NCI-H1092 (cell line): ENCODE measurements at regions not wholly inside any gene's neighbourhood (a gene's known extent, or its start where the extent isn't known, plus 50 kb on each side); places are given as distances from the start of the nearest gene placed in this dataset.

Experiments
- DNase-seq: peaks from one replicate; lab custom pipeline; 2025; lab: John Stamatoyannopoulos, UW

GRCh38 chr3:148023994-148024393, 614.8 kb downstream of the ZIC1 start:
- no peak for DNase-seq

DNA sequence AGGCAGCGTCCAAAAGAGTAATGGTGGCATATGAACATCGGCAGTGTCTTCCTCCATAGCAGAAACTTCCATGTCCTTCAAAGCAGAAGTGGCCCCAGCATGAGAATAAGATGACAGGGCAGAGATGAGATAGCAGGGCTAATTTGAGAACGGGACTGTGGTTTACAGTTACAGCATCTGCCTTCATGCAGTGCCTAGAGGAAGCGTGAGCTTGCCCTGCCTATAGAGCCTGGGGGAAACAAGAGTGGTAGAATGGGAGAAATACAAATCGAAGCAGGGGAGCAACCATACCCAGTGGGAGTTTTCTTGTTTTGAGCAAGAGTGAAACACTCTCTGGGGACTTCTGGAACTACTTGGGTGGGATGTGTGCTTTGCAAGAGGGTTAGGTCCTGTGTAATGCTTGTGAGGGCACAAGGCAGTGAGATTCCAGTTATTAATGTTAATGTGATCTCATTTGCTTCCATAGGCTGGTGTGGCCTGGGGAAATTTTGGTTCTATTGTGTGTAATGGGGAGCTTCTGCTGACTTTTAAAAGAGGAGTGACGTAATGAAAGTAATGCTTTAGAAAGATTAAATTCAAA, 616.9 kb downstream of the ZIC1 start:
- no peak for DNase-seq

DNA sequence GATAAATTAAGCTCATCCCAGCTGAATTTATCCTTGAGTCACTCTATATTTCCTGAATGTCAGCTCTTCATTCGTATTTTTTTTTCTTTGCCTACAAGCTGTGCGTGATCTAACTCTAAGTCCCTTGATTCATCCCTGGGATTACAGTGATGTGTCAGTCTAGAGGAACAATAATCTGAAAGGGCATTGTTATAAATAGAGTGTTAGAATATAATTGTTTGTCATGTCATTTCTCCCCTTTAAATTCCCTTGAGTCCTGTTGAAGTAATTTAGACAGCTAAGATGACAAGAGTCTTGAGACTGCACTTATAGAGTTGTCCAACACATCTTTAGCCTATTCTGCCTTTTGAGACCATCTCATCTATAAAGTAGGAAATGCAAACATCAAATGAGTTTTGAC, 621.8 kb downstream of the ZIC1 start:
- DNase-seq: no peak

DNA sequence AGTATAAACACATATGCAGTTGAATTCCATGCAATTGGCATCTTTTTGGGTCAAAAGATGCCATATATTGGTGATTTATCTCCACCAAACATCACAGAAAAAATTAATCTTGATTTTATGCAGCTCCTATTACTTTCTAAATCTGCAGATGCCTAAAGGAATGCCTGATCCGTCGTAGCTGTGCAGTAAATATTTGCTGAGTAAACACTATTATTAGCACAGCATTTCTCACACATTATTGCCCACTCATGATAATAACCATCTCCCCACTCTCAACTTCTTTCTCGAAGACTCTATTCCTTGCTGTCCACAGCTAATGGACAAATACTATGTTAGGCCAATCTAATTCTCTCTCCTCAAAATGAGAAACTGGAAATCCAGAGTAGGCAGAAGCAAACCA, 625.2 kb downstream of the ZIC1 start:
- DNase-seq: no peak

DNA sequence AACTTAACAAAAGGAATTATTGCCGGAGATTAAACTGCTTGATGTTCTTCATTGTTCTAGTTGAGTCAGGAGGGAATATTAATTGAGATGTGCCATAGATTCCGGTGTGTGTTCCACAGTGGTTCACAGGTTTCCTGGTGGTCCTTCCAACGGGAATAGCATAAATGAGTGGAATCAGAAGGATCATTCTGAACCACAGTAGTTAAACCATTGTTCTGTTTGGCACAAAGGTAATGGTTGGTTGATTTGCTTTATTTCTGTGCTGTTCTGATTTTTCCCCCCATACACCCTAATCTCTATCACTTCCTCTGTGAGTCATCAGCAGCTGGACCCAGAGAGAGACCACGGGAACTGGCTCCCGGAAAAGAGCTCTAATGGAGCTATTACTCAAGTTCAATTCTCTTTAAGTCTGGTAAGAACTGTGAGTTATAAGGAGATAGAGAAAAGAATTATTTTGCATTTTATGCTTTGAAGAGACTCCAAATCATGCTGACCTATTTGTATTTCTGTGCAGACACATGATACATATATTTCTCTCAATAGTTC, 627.2 kb downstream of the ZIC1 start:
- no peak for DNase-seq

DNA sequence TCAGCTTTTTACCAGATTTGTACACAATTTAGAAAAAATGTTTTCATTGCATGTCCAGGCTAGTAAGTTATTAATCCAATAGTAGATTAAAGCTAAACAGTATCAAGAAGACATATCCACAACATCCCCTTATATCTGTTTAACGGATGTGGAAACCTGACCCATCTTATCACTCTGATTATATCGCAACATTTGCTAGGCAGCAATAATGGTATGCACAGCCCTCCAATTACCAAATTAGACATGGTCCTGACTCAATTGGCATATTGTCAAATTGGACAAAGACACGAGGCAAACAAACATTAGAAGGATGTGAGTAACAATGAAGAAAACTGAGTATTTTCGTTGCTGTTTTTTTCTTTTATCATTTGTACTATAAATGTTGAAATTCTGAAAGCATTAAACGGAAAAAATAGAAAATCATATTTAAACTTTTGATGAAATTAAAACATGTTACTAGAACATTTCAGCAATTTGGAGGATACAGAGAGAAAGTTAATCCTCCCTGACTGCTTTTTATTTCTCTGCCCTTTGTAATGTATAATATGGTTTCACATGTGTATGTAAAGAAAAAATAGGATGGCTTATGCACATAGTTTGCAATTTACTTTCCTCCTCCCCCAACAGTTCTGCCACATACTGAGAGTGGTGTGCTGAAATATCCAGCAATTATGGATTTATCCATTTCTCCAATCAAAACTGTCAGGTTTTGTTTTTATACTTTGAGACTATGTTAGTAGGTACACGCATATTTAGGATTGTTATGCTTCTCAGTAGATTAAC, 633.7 kb downstream of the ZIC1 start:
- no peak for DNase-seq

GRCh38 chr3:148044151-148044550, 635.0 kb downstream of the ZIC1 start:
- DNase-seq: no peak

GRCh38 chr3:148054999-148055398, 642.7 kb upstream of the AGTR1 start:
- DNase-seq: no peak

DNA sequence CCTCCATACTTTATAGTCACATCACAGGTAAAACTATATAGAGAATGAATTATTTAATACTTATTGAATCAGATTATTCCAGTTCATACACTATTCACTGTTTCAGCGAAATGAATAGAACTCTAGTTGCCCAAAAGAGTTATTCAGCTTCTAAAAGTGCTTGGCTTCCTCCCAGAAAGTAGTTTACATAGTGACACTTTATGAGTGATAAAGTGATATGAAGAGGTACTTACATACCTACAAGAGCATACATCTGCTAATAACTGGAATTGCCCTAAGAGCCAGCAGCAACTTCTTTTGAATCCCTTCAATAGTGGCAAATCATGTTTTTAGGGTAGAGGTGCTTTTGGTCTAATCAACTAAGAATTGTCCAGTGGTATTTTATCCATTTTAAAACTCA, 635.1 kb upstream of the AGTR1 start:
- DNase-seq: no peak

DNA sequence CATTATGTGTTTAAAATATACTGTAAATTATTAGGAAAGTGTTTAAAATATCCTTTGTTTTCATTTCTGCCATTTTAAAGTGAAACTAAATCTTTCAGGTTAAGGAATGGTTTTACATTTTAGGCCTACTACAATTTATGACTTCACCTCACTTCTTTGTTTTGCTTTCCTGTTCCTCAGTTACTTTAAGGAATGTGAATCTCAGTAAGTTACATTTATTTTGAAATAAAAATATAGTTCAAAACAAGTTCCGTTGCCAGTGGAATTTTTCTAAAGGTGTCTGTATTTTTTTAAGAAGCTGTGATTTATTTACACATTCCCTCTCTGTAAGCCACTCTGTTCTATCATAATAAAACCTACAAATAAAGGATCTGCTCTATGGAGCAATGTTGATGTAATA, 630.9 kb upstream of the AGTR1 start:
- DNase-seq: no peak

- DNase-seq: no peak
These were observed 629.2 kb upstream of the AGTR1 start for GRCh38 chr3:148068466-148068865.

- no peak for DNase-seq
These were observed 627.7 kb upstream of the AGTR1 start for GRCh38 chr3:148070041-148070440.

- no peak for DNase-seq
These were observed 623.8 kb upstream of the AGTR1 start for GRCh38 chr3:148073721-148074456.

GRCh38 chr3:148074946-148075345, 622.8 kb upstream of the AGTR1 start:
- DNase-seq: no peak

GRCh38 chr3:148075771-148076716, 621.7 kb upstream of the AGTR1 start:
- peak; percentile 9 for DNase-seq

GRCh38 chr3:148077318-148077923, 620.3 kb upstream of the AGTR1 start:
- DNase-seq: no peak

DNA sequence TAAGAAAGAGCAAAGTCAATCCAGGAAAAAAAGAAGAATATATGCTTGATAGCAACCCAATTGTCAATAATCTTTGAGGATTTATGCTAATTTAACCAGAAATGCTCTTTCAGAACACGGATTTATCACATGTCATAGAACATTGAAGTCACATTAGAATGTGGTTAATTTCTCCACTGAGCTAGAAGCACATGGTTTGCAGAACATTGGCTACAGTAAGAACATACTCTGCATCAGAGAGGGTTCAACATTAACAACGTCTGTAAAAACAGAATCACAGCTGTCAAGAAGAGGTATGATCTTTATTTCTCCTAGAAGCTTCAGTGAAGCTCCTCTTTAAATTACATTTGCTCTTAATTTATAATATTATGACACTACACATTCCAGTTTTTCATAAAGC, 619.7 kb upstream of the AGTR1 start:
- DNase-seq: no peak

- DNase-seq: no peak
These were observed 619.0 kb upstream of the AGTR1 start for GRCh38 chr3:148078658-148079057.

- DNase-seq: no peak
These were observed 618.3 kb upstream of the AGTR1 start for GRCh38 chr3:148079370-148079769.

DNA sequence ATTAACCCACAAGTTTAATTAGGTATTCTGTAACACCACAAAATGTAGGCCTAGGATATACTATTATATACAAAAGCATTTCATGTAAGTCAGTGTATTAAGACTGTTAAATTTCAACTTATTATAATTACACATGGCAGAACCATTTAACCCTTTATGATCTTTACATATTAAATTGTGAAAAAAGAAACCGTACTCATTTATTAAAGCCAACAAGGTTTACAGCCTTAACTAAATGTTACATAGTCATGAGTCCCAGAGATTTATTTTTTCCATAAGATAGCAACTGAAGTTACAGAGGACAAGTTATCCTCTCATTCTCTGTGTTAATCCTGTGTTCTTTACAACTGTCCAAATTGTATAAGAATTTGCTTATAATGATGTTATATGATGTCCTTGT, 615.8 kb upstream of the AGTR1 start:
- DNase-seq: no peak

DNA sequence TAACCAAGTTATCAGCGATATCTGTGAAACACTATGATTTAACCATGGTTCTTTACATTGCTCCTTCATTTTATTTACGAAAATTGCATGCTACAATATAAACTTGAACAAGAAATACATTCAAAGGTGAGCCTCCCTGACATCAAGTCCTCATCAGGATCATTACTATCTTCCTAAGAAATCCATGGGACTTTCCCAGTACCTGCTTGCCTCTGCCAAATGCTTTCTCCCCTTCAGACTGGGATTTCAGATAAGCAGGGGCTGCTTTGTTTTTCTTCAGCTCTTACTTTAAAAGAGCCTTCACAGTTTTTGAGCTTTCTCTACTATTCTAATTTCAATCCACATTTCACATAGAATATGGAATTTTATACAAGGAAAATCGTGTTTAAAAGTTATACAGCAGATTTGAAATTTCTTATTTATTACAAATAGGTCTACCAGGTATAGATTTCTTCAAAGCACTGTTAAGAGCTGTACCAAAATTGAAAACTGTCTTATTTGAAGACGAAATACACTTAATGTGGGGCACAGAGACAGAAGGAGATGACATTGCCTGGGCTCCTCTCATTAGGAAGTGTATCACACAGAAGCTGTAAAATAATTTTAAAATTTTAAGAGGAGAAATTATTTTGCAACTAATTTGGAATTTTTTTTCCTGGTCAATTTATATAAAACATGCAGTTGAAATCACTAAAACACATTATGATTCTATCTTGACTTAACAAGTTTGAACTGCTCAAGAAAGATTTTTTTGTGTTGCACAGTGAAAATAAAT, 615.0 kb upstream of the AGTR1 start:
- no peak for DNase-seq
